ENCODE measurements at regions not wholly inside any gene's neighbourhood (a gene's known extent, or its start where the extent isn't known, plus 50 kb on each side); places are given as distances from the start of the nearest gene placed in this dataset.

- no peaks in the 10 kb centered on the region for H3K4me1 ChIP-seq (ENCODE audit: control insufficient read depth, extremely low read depth, insufficient read depth, low read length)
- no peak overlapping the region for H3K9ac ChIP-seq (ENCODE audit: control insufficient read depth, extremely low read depth, insufficient read depth, low read length)
- H3K4me3 ChIP-seq (ENCODE audit: control insufficient read depth in 2 of 3, extremely low read depth in 1 of 3, insufficient read depth in 2 of 3, low read depth in 1 of 3, low read length in 3 of 3): no peak overlapping the region
- H3K36me3 ChIP-seq (ENCODE audit: control insufficient read depth in 2 of 2, extremely low read depth in 1 of 2, insufficient read depth in 2 of 2, low read length in 2 of 2): no peaks in the 10 kb centered on the region
- no peaks in the 10 kb centered on the region for H4K20me1 ChIP-seq (ENCODE audit: control insufficient read depth, extremely low read depth, insufficient read depth, low read length)
- FAIRE-seq (no peak), DNase-seq (ENCODE audit: low read depth, low spot score) (no peak)
- H3K79me2 ChIP-seq (ENCODE audit: control insufficient read depth, insufficient read depth, low read length): no peaks in the 10 kb centered on the region
- no peak overlapping the region for H3K4me2 ChIP-seq (ENCODE audit: control insufficient read depth, extremely low read depth, insufficient read depth, low read depth, low read length)
- dilution Hi-C loops (cut with MboI; ENCODE audit: extremely low pct_ligation_motif_present, low sequenced_read_pairs): no loop called here
- no peak overlapping the region for H2AFZ ChIP-seq (ENCODE audit: control insufficient read depth, low read length)
- H3K27me3 ChIP-seq (ENCODE audit: control insufficient read depth, extremely low read depth, insufficient read depth, low read length): no peaks in the 10 kb centered on the region
- H3K27ac ChIP-seq (ENCODE audit: control insufficient read depth, insufficient read depth, low read length): no peak overlapping the region
- no peaks in the 10 kb centered on the region for H3K9me3 ChIP-seq (ENCODE audit: control insufficient read depth, low read depth, low read length)
- H3K9me1 ChIP-seq (ENCODE audit: control insufficient read depth, extremely low read depth, insufficient read depth, low read length): no peaks in the 10 kb centered on the region
- TF ChIP-seq CTCF (optimal IDR thresholded peaks at IDR 0.05 in 1 of 3, IDR thresholded peaks at IDR 0.05 in 1 of 3, conservative IDR thresholded peaks at IDR 0.05 in 1 of 3; ENCODE audit: extremely low read depth in 1 of 3, insufficient read depth in 2 of 3, low read length in 3 of 3): no peak
Measured at GRCh38 chr14:53500191-53500590, 347.1 kb upstream of the DDHD1 start.

GRCh38 chr14:53496668-53497067, 343.5 kb upstream of the DDHD1 start:
- no peak overlapping the region for H3K4me2 ChIP-seq (ENCODE audit: control insufficient read depth, extremely low read depth, insufficient read depth, low read depth, low read length)
- no peak for FAIRE-seq
- no peak overlapping the region for H3K9ac ChIP-seq (ENCODE audit: control insufficient read depth, extremely low read depth, insufficient read depth, low read length)
- H3K4me1 ChIP-seq (ENCODE audit: control insufficient read depth, extremely low read depth, insufficient read depth, low read length): peaks cover 7% of the 10 kb centered on the region
- TF ChIP-seq EZH2 (IDR thresholded peaks at IDR 0.05; ENCODE audit: low read length) (no peak), CTCF (optimal IDR thresholded peaks at IDR 0.05 in 1 of 3, IDR thresholded peaks at IDR 0.05 in 1 of 3, conservative IDR thresholded peaks at IDR 0.05 in 1 of 3; ENCODE audit: extremely low read depth in 1 of 3, insufficient read depth in 2 of 3, low read length in 3 of 3) (no peak)
- H3K36me3 ChIP-seq (ENCODE audit: control insufficient read depth in 2 of 2, extremely low read depth in 1 of 2, insufficient read depth in 2 of 2, low read length in 2 of 2): no peaks in the 10 kb centered on the region
- no peak for DNase-seq (ENCODE audit: low read depth, low spot score)
- H3K79me2 ChIP-seq (ENCODE audit: control insufficient read depth, insufficient read depth, low read length): no peaks in the 10 kb centered on the region
- dilution Hi-C loops (cut with MboI; ENCODE audit: extremely low pct_ligation_motif_present, low sequenced_read_pairs): no loop called here
- H3K27ac ChIP-seq (ENCODE audit: control insufficient read depth, insufficient read depth, low read length): no peak overlapping the region
- H3K9me3 ChIP-seq (ENCODE audit: control insufficient read depth, low read depth, low read length): no peaks in the 10 kb centered on the region
- no peak overlapping the region for H3K4me3 ChIP-seq (ENCODE audit: control insufficient read depth in 2 of 3, extremely low read depth in 1 of 3, insufficient read depth in 2 of 3, low read depth in 1 of 3, low read length in 3 of 3)
- H2AFZ ChIP-seq (ENCODE audit: control insufficient read depth, low read length): no peak overlapping the region
- H3K9me1 ChIP-seq (ENCODE audit: control insufficient read depth, extremely low read depth, insufficient read depth, low read length): no peaks in the 10 kb centered on the region
- H4K20me1 ChIP-seq (ENCODE audit: control insufficient read depth, extremely low read depth, insufficient read depth, low read length): no peaks in the 10 kb centered on the region
- no peaks in the 10 kb centered on the region for H3K27me3 ChIP-seq (ENCODE audit: control insufficient read depth, extremely low read depth, insufficient read depth, low read length)

All from keratinocyte (primary cell).